ENCODE measurements at regions not wholly inside any gene's neighbourhood (a gene's known extent, or its start where the extent isn't known, plus 50 kb on each side); places are given as distances from the start of the nearest gene placed in this dataset.

- no peak overlapping the region for H3K27ac ChIP-seq (ENCODE audit: low read depth in 2 of 2, low read length in 2 of 2)
- no peaks in the 10 kb centered on the region for H3K4me1 ChIP-seq (ENCODE audit: control insufficient read depth in 2 of 2, insufficient read depth in 2 of 2, low read length in 2 of 2)
- no peaks in the 10 kb centered on the region for H3K27me3 ChIP-seq (ENCODE audit: control insufficient read depth in 2 of 2, insufficient read depth in 2 of 2, low read length in 2 of 2)
- H3K4me3 ChIP-seq (ENCODE audit: low read length in 2 of 2): no peak overlapping the region
- no peak overlapping the region for H3K9ac ChIP-seq (ENCODE audit: low read depth in 1 of 2, low read length in 2 of 2)
- H3K36me3 ChIP-seq (ENCODE audit: control insufficient read depth in 2 of 2, insufficient read depth in 2 of 2, low read length in 2 of 2): no peaks in the 10 kb centered on the region
- no peaks in the 10 kb centered on the region for H3K9me3 ChIP-seq (ENCODE audit: control insufficient read depth in 2 of 2, low read length in 2 of 2)
Measured at GRCh38 chr11:80196932-80197554, 756.2 kb upstream of the TENM4 start.

- Histone ChIP-seq H3K9ac (ENCODE audit: low read depth in 1 of 2, low read length in 2 of 2) (no peak overlapping the region), H3K36me3 (ENCODE audit: control insufficient read depth in 2 of 2, insufficient read depth in 2 of 2, low read length in 2 of 2) (no peaks in the 10 kb centered on the region), H3K27me3 (ENCODE audit: control insufficient read depth in 2 of 2, insufficient read depth in 2 of 2, low read length in 2 of 2) (no peaks in the 10 kb centered on the region), H3K4me3 (ENCODE audit: low read length in 2 of 2) (no peak overlapping the region), H3K9me3 (ENCODE audit: control insufficient read depth in 2 of 2, low read length in 2 of 2) (no peaks in the 10 kb centered on the region), H3K4me1 (ENCODE audit: control insufficient read depth in 2 of 2, insufficient read depth in 2 of 2, low read length in 2 of 2) (no peaks in the 10 kb centered on the region), H3K27ac (ENCODE audit: low read depth in 2 of 2, low read length in 2 of 2) (no peak overlapping the region)
Measured at GRCh38 chr11:80196041-80196440, 755.2 kb upstream of the TENM4 start.

GRCh38 chr11:80194625-80195024 is 753.8 kb upstream of the TENM4 start:
- H3K9ac ChIP-seq (ENCODE audit: low read depth in 1 of 2, low read length in 2 of 2): no peak overlapping the region
- H3K27ac ChIP-seq (ENCODE audit: low read depth in 2 of 2, low read length in 2 of 2): no peak overlapping the region
- no peaks in the 10 kb centered on the region for H3K36me3 ChIP-seq (ENCODE audit: control insufficient read depth in 2 of 2, insufficient read depth in 2 of 2, low read length in 2 of 2)
- H3K27me3 ChIP-seq (ENCODE audit: control insufficient read depth in 2 of 2, insufficient read depth in 2 of 2, low read length in 2 of 2): no peaks in the 10 kb centered on the region
- H3K4me3 ChIP-seq (ENCODE audit: low read length in 2 of 2): no peak overlapping the region
- H3K4me1 ChIP-seq (ENCODE audit: control insufficient read depth in 2 of 2, insufficient read depth in 2 of 2, low read length in 2 of 2): no peaks in the 10 kb centered on the region
- no peaks in the 10 kb centered on the region for H3K9me3 ChIP-seq (ENCODE audit: control insufficient read depth in 2 of 2, low read length in 2 of 2)

DNA sequence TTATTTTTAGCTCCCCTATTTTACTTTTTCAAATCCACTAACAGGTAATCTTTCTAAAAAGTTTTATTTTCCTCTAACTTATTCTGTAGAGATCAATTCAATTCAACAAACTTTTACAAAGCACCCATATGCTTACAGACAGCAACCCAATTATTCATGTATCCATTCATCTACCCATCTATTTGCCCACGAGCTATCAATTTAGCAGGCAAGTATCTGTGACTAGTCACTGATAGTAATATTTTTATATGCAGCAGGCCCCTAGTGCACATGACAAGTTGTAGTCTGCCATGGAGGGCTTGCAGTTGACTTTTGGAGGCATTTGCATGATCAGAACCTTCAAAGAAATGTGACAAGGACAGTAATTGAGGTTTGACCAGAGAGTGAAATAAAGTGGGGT is 753.2 kb upstream of the TENM4 start:
- Histone ChIP-seq H3K36me3 (ENCODE audit: control insufficient read depth in 2 of 2, insufficient read depth in 2 of 2, low read length in 2 of 2) (no peaks in the 10 kb centered on the region), H3K4me3 (ENCODE audit: low read length in 2 of 2) (no peak overlapping the region), H3K27me3 (ENCODE audit: control insufficient read depth in 2 of 2, insufficient read depth in 2 of 2, low read length in 2 of 2) (no peaks in the 10 kb centered on the region), H3K4me1 (ENCODE audit: control insufficient read depth in 2 of 2, insufficient read depth in 2 of 2, low read length in 2 of 2) (no peaks in the 10 kb centered on the region), H3K9me3 (ENCODE audit: control insufficient read depth in 2 of 2, low read length in 2 of 2) (no peaks in the 10 kb centered on the region), H3K9ac (ENCODE audit: low read depth in 1 of 2, low read length in 2 of 2) (no peak overlapping the region), H3K27ac (ENCODE audit: low read depth in 2 of 2, low read length in 2 of 2) (no peak overlapping the region)

GRCh38 chr11:80188076-80188627 is 747.3 kb upstream of the TENM4 start:
- no peaks in the 10 kb centered on the region for H3K36me3 ChIP-seq (ENCODE audit: control insufficient read depth in 2 of 2, insufficient read depth in 2 of 2, low read length in 2 of 2)
- no peak overlapping the region for H3K4me3 ChIP-seq (ENCODE audit: low read length in 2 of 2)
- H3K9me3 ChIP-seq (ENCODE audit: control insufficient read depth in 2 of 2, low read length in 2 of 2): no peaks in the 10 kb centered on the region
- H3K4me1 ChIP-seq (ENCODE audit: control insufficient read depth in 2 of 2, insufficient read depth in 2 of 2, low read length in 2 of 2): no peaks in the 10 kb centered on the region
- no peaks in the 10 kb centered on the region for H3K27me3 ChIP-seq (ENCODE audit: control insufficient read depth in 2 of 2, insufficient read depth in 2 of 2, low read length in 2 of 2)
- H3K9ac ChIP-seq (ENCODE audit: low read depth in 1 of 2, low read length in 2 of 2): no peak overlapping the region
- H3K27ac ChIP-seq (ENCODE audit: low read depth in 2 of 2, low read length in 2 of 2): no peak overlapping the region

- Histone ChIP-seq H3K27me3 (ENCODE audit: control insufficient read depth in 2 of 2, insufficient read depth in 2 of 2, low read length in 2 of 2) (no peaks in the 10 kb centered on the region), H3K9ac (ENCODE audit: low read depth in 1 of 2, low read length in 2 of 2) (no peak overlapping the region), H3K27ac (ENCODE audit: low read depth in 2 of 2, low read length in 2 of 2) (no peak overlapping the region), H3K36me3 (ENCODE audit: control insufficient read depth in 2 of 2, insufficient read depth in 2 of 2, low read length in 2 of 2) (no peaks in the 10 kb centered on the region), H3K9me3 (ENCODE audit: control insufficient read depth in 2 of 2, low read length in 2 of 2) (no peaks in the 10 kb centered on the region), H3K4me3 (ENCODE audit: low read length in 2 of 2) (no peak overlapping the region), H3K4me1 (ENCODE audit: control insufficient read depth in 2 of 2, insufficient read depth in 2 of 2, low read length in 2 of 2) (no peaks in the 10 kb centered on the region)
Measured at GRCh38 chr11:80186692-80187091, 745.9 kb upstream of the TENM4 start.

- H3K9me3 ChIP-seq (ENCODE audit: control insufficient read depth in 2 of 2, low read length in 2 of 2): no peaks in the 10 kb centered on the region
- no peaks in the 10 kb centered on the region for H3K27me3 ChIP-seq (ENCODE audit: control insufficient read depth in 2 of 2, insufficient read depth in 2 of 2, low read length in 2 of 2)
- no peaks in the 10 kb centered on the region for H3K4me1 ChIP-seq (ENCODE audit: control insufficient read depth in 2 of 2, insufficient read depth in 2 of 2, low read length in 2 of 2)
- no peak overlapping the region for H3K4me3 ChIP-seq (ENCODE audit: low read length in 2 of 2)
- H3K27ac ChIP-seq (ENCODE audit: low read depth in 2 of 2, low read length in 2 of 2): no peak overlapping the region
- no peaks in the 10 kb centered on the region for H3K36me3 ChIP-seq (ENCODE audit: control insufficient read depth in 2 of 2, insufficient read depth in 2 of 2, low read length in 2 of 2)
- H3K9ac ChIP-seq (ENCODE audit: low read depth in 1 of 2, low read length in 2 of 2): no peak overlapping the region
Measured at GRCh38 chr11:80182901-80183300, 742.1 kb upstream of the TENM4 start.

DNA sequence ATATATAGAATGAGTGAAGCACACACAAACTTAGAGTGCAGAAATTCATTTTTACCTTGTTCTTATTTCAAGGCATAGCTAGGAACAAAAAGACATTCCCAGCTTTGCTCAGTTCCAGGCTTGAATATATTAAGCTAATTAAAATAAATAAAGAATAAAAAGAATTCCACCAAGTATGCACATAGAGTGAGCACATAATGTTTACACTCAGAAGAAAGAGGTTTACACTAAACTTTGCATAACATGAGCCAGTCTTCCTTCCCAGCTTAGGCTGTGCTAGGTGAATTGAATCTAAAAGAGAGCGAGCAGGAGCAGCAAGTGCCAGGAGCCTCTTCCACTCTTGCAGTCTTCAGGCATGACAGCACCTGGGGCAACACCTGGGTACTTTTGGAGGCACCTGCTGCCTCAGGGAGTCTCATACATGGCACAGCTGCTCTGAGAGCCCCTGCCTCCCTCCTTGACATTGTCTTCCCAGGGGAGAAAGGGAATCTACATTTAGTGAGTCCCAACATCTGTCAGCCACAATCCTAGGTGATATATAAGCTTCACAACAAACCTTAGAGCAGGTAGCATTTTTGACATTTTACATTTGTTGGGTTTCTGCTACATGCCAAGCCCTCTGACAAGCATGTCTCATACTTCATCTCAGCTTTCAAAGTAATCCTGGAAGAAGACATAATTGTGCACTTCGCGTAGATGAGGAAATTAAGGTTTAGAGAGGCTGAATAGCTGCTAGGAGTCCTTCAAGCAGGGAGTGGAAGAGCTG is 732.7 kb upstream of the TENM4 start:
- Histone ChIP-seq H3K4me1 (ENCODE audit: control insufficient read depth in 2 of 2, insufficient read depth in 2 of 2, low read length in 2 of 2) (no peaks in the 10 kb centered on the region), H3K27me3 (ENCODE audit: control insufficient read depth in 2 of 2, insufficient read depth in 2 of 2, low read length in 2 of 2) (no peaks in the 10 kb centered on the region), H3K36me3 (ENCODE audit: control insufficient read depth in 2 of 2, insufficient read depth in 2 of 2, low read length in 2 of 2) (no peaks in the 10 kb centered on the region), H3K27ac (ENCODE audit: low read depth in 2 of 2, low read length in 2 of 2) (no peak overlapping the region), H3K4me3 (ENCODE audit: low read length in 2 of 2) (no peak overlapping the region), H3K9ac (ENCODE audit: low read depth in 1 of 2, low read length in 2 of 2) (no peak overlapping the region), H3K9me3 (ENCODE audit: control insufficient read depth in 2 of 2, low read length in 2 of 2) (no peaks in the 10 kb centered on the region)

DNA sequence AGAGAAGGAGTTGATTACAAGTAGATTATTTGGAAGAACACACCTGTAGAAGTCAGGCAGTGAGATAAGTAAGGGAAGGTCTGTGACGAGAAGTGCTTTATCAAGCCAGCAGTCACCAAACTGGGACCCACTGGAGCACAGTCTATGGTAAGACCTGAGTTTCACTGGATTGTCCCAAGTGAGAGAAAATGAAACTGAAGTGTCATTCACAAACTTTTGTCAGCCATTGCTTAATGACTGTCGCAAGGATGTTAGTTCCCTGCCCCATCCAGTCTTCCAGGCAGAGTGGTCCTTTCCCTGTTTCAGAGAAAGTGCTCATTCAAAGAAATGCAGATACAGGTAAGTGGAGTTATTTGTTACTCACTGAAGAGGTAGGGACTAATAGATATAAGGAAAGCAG is 728.0 kb upstream of the TENM4 start:
- H3K27me3 ChIP-seq (ENCODE audit: control insufficient read depth in 2 of 2, insufficient read depth in 2 of 2, low read length in 2 of 2): no peaks in the 10 kb centered on the region
- H3K36me3 ChIP-seq (ENCODE audit: control insufficient read depth in 2 of 2, insufficient read depth in 2 of 2, low read length in 2 of 2): no peaks in the 10 kb centered on the region
- no peak overlapping the region for H3K4me3 ChIP-seq (ENCODE audit: low read length in 2 of 2)
- no peaks in the 10 kb centered on the region for H3K9me3 ChIP-seq (ENCODE audit: control insufficient read depth in 2 of 2, low read length in 2 of 2)
- H3K27ac ChIP-seq (ENCODE audit: low read depth in 2 of 2, low read length in 2 of 2): no peak overlapping the region
- no peak overlapping the region for H3K9ac ChIP-seq (ENCODE audit: low read depth in 1 of 2, low read length in 2 of 2)
- H3K4me1 ChIP-seq (ENCODE audit: control insufficient read depth in 2 of 2, insufficient read depth in 2 of 2, low read length in 2 of 2): no peaks in the 10 kb centered on the region

- Histone ChIP-seq H3K4me1 (ENCODE audit: control insufficient read depth in 2 of 2, insufficient read depth in 2 of 2, low read length in 2 of 2) (no peaks in the 10 kb centered on the region), H3K36me3 (ENCODE audit: control insufficient read depth in 2 of 2, insufficient read depth in 2 of 2, low read length in 2 of 2) (no peaks in the 10 kb centered on the region), H3K27me3 (ENCODE audit: control insufficient read depth in 2 of 2, insufficient read depth in 2 of 2, low read length in 2 of 2) (no peaks in the 10 kb centered on the region), H3K9ac (ENCODE audit: low read depth in 1 of 2, low read length in 2 of 2) (no peak overlapping the region), H3K9me3 (ENCODE audit: control insufficient read depth in 2 of 2, low read length in 2 of 2) (no peaks in the 10 kb centered on the region), H3K27ac (ENCODE audit: low read depth in 2 of 2, low read length in 2 of 2) (no peak overlapping the region), H3K4me3 (ENCODE audit: low read length in 2 of 2) (no peak overlapping the region)
Measured at GRCh38 chr11:80167766-80168165, 726.9 kb upstream of the TENM4 start.

Measured in mucosa of rectum (tissue), 2 donors.